HG03457 (cell line): ENCODE measurements at regions not wholly inside any gene's neighbourhood (a gene's known extent, or its start where the extent isn't known, plus 50 kb on each side); places are given as distances from the start of the nearest gene placed in this dataset.
"Not testable (repeated sequence)": the region's sequence is repeated elsewhere in the genome, so short reads cannot be mapped to it uniquely, and the experiment has no call there.

Experiments used
- ATAC-seq: cut with Tn5 transposase; IDR thresholded peaks from one replicate; pipeline ENCODE4 v1.9.1; 2021; ENCODE audit warnings: moderate number of reproducible peaks; ENCODE audit not compliant: unreplicated experiment

DNA sequence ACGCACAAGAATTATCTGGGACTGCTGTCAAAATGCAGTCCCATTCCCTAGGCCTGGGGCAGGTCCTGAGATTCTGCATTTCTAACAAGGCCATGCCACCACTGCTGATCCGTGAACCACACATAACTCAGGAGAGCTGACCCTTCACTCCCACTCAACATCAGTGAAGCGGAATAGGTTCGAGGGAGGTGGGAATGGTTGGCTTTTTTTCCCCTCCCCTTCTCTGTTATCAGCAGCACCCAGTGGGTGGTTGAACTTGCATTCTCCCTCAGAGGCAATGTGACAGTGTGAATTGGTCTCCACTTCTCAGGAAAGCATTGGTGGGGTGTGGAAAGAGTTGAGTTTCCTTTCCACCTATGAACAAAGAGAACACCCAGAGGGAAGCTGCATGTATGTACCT lies 344.3 kb downstream of the GADD45G start:
- no peak for ATAC-seq

GRCh38 chr9:89951675-89952074 lies 346.9 kb downstream of the GADD45G start:
- no peak for ATAC-seq

DNA sequence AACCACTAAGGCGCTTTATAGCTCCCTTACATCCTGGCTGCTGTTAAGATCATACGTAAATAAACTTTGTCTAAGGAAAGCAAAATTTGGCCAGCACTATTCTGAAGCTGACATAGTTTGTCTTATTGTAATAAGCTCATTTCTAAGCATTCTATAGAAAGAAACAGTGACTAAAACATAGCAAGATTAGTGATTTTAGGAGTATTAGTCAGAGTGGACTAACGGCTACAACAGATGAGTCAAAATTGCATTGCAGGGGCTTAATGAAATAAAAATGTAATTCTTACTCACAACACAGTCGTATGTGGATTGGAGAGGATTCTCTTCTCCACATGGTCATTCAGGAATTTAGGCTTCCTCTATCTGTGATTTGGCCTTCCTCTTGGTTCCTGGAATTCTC lies 347.6 kb downstream of the GADD45G start:
- no peak for ATAC-seq

DNA sequence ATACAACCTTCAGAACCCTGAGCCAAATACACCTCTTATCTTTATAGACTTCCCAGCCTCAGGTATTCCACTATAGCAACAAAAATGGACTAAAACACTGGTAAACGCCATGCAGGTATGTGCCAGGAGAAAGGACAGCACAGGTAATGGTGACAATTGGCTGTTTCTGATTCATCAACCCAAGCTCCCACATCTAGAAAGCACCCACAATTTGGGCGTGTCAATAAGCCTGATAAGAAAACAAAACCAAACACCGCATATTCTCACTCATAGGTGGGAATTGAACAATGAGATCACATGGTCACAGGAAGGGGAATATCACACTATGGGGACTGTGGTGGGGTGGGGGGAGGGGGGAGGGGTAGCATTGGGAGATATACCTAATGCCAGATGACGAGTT lies 348.5 kb downstream of the GADD45G start:
- not testable (repeated sequence) for ATAC-seq

DNA sequence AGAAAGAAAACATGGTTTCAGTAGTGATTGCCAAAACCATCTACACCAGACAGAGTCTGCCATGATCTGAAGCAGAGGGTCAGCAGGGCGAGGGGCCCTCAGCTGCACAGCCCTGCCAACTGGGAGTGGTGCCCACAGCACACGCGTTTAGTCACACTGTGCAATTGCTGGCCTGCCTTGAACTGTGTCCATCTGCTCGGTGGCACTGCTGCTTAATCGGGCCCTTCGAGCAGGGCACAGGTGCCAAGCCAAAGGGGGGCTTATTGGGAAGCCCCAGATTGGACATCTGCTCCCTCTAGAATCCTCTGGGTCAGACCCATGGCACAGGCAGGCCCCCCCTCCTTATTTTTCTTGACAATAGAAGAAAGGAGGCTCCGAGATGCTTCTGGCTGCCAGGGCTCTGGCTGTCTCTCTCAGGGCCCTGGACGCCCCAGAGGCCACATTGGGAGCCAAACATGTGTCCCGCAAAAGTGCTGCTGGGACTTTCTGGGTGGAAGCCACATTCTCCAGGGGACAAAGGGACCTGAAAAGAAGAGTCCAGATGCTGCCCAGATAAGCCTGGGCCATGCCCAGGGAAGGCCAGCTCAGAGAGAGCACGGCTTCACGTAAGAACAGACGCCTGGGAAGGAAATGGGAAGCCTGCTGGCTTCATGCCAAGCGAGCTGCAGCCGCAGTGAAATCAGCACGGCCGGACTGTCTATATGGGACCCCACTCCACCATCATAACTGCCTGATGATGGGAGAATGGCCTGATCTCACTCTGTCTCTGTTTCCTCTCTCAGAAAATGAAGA lies 349.2 kb downstream of the GADD45G start:
- ATAC-seq: no peak

GRCh38 chr9:89955144-89955543 lies 350.3 kb downstream of the GADD45G start:
- ATAC-seq: no peak

DNA sequence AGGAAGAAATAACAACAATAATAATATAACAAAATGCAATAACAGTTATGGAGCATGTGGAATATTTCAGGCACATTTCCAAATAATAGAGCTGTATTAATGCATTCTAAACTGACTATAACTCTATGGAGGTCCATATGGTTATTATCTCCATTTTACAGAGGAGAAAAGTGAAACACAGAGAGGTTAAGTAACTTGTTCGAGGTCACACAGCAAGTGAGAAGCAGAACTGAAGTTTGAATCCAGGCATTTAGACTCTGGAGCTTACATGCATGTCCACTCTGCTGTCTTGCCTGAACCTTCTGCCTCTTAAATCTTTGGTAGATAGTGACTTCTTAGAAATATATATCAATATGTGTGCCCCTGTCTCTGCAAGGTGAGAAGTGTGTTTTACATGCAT lies 350.8 kb downstream of the GADD45G start:
- no peak for ATAC-seq

DNA sequence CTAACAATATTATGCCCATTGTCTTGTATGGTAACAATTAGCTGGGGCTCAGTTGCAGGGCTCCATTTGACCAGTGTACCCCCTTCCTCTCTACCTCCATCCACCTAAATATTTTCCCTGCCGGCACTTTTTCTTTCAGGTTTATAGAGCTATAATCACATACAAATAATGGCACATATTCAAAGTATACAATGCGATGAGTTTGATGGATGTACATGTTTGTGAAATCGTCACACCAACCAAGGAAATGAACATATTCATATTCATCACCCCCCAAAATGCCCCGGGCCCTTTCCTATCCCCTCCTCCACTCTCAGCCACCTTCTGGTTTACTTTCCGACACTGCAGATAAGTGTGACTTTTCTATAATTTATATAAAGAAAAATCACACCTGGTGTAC lies 351.5 kb downstream of the GADD45G start:
- ATAC-seq: no peak

- no peak for ATAC-seq
Measured at GRCh38 chr9:89956907-89957306, 352.1 kb downstream of the GADD45G start.

DNA sequence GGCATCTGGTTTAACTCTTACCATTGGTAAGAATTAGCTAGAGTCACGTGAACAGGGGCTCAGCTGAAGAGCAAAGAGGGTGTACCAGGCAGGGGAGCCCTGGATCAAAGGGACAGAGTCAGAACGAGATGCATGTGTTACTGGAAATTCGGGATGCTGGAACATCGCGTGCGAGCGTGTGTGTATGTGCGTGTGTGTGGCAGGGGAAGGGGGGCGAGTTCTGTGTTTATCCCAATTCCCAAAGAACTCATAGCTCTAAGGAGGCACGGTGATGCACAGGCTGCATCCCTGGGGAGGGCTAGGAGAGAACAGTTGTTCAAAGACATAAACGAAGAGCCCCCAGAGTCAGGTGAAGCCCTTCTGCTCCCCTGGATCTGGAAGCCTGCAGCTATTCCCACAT lies 353.3 kb downstream of the GADD45G start:
- no peak for ATAC-seq

DNA sequence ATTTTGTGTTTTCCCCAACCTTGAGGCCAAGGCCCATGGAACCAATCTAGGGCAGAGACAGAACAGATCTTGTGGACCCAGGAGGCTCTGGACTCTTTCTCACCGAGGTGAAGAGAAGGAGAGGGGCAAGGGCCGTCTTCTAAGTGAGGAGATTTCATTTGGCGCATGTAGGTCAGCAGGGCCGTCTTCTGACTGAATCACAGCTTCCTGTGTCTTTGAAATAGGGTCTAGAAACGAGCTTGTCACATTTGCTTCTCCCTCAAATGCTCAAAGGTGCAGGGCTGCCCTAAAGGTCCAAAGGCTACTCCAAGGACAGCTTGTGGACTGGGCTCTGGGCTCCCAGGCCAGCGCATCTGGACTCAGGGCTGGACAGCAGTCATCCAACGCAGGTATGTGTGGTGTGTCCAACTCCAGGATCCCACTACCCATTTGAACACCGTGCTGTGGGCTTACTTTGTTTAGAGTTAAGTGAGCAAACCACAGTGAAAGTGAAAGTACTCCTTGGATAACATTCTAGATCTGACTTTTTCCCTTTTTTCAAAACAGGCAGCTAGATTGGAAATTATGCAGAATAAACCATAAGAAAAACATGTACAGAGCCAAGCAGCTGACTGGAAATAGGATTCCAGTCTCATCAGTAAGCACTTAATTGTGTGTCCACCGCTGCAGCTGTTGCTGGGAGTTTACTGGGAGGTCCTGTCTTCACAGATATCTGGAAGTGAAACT lies 357.0 kb downstream of the GADD45G start:
- ATAC-seq: no peak

DNA sequence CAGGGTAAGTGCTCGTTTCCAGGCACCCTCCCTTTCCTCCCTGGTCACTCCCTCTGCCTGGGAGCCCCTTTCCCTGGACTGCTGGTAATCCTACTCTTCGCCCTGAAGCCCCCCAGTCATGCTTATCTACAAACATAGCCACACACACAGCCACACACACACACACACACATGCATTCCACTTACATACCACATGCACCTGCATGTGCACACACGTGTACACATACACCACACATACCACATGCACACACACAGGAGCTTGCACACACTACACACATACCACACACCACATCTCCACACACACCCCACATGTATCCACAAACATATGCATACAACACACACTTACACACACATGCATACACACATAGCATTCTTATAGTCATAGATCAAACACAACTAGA lies 358.5 kb downstream of the GADD45G start:
- no peak for ATAC-seq

DNA sequence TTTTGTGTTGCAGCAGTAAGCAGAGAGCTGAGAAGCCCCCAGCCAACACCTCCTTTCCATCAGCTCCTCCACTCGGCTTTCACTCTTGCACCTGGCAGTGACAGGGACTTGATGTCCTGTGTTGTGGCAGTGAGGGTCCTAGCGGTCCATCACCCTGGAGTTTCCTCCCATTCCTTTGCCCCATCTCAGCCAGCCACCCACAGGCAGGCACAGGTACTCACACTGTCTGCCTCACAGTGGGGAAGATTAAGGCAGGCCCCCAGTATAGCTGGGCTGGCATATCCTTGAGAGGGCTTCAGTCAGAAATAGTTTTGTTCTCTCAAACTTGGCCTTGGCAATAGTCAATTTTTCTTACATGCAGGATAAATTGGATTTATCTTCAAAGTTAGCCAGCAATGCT lies 362.7 kb downstream of the GADD45G start:
- no peak for ATAC-seq

DNA sequence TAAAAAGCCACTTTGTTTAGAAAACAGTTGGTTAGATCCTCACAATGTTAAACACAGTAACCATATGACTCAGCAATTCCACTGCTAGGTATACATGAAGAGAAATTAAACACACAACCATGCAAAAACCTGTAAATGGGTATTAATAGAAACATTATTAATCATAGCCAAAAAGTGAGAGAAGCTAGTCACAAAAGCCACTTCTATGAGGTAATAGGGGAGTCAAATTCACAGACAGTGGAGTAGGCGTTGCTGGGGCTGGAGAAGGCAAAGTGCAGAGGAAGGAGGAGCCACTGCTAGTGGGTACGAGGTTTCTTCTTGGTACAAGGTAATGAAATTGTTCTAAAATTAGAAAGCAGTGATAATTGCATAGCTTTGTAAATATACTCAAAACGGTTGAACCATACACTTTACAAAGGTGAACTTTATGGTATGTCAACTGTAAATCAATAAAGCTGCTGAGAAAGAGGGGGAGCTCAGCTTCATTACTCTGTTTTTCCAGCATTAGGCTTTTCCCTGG lies 364.4 kb downstream of the GADD45G start:
- ATAC-seq: no peak

GRCh38 chr9:89969881-89970639 lies 365.2 kb downstream of the GADD45G start:
- no peak for ATAC-seq

DNA sequence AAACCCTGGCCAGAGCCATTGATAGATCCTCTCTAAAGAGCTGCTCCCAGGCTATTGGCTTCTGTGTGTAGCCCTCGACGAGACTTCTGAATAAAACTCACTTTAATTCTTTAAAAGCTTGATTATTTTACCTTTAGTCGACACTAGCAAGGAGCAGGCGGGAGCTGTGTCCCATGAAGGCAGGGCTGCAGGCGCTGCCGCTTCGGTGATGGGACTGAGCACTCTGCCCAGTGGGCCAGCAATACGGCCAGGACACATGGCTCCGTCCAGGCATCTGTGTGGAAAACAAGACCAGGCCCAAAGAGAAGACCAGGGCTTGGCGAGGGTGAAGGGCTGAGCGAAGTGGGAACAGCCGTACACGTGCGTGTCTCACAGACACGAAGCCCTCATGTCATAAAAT lies 365.9 kb downstream of the GADD45G start:
- no peak for ATAC-seq

GRCh38 chr9:89972535-89972934 lies 367.7 kb downstream of the GADD45G start:
- no peak for ATAC-seq

DNA sequence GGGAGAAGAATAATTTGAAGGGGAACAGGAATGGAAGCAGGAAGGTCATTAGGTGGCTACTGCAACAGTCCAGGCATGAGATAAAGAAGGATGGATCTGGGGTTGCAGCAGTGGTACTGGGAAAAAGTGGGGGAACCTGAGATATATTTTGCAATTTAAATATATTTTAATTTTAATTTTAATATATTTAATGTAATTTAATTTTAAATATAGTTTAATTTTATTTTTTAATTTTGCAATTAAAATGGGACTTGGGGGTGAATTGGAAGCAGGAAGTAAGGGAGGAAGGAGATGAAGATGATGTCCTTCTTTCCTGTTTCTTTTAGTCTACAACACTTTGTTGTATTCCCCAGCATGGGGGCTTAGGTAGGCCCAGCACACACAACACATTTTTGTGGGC lies 369.8 kb downstream of the GADD45G start:
- no peak for ATAC-seq

DNA sequence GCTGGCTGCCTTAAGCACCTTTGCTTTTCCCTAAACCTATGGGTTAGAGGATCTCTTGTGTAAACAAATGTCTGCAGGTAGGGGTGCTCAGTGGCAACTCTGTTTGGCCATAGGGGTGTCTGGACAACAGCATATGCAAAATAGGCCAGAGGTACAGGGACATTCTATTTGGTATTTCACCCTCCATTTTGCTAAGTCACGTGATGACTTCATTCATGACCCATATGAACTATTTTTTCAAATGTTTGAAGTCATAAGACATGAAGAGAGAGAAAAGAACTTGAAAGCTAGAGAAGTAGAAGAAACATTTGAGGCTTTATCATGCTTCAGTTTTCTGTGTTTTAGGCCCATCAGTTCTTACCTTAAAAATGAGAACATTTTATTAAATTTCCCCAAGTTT lies 370.2 kb downstream of the GADD45G start:
- no peak for ATAC-seq

DNA sequence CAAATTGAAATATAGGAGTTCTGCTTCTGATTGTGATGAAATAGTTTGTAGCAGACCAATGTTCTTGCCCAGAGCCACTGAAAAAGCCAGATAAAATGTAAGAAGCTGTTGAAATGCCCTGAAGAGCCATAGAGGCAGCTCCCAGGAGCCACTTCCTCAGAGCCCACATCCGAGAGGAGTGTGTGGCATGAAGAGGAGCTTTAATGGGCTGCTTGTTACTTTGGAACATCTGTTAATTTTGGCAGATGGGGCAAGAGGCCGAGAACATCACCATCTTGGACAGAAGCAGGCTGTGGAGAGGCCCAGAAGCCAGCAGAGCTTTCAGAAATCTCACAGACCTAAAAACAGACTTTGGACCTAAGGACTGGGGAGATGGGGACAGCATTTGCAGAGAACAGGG lies 370.8 kb downstream of the GADD45G start:
- ATAC-seq: no peak

DNA sequence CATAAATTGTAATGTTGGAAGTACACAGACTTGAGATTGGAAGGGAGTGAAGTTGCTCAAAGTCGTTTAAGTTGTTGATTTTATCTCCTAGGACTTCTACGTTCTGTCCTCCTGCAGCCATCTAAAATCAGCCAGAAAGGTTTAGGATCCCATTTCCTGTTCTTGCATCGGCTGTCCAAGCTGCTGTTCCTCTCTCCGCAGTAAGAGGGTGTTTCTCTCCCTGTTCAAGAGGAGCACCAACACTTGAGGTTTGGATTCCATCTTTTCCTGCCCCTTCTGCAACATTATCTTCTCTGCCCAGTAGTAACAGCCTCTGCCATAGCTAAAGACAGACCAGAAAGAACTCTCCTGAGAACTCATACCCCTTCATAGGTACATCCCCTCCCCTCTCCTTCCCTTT lies 373.4 kb downstream of the GADD45G start:
- no peak for ATAC-seq

DNA sequence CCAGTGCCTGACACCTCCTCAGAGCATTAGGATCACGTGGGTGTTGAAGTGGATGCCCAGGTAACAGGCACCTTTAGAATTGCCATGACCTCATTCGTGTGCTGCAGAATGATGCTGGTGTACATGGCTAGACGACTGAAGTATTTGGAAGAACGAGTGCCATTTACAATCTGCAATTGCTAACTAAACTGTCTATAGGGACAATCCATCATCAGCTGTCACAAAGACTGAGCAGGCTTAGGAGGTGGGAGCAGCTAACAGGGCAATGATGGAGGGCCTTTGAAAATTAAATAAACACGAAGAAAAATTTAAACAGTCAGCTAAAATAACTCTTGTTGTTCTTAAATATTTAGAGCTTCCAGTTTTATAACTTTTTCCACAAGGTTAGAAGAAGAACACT lies 375.8 kb downstream of the GADD45G start:
- ATAC-seq: no peak
